PC-3 (cell line): ENCODE measurements at regions not wholly inside any gene's neighbourhood (a gene's known extent, or its start where the extent isn't known, plus 50 kb on each side); places are given as distances from the start of the nearest gene placed in this dataset.

Experiments
- ATAC-seq: fragments of 200-7000 bp; cut with Tn5 transposase; 2 replicates; pipeline ENCODE4 v1.9.1; 2020; ENCODE audit warnings: mild to moderate bottlenecking, moderate library complexity
- BruUV-seq: library from RNA; stranded (reverse); fragments of 400-500 nt; replicated peaks from 2 replicates; lab custom pipeline; 2021; lab: Mats Ljungman, UMichigan
- CTCF ChIA-PET: fragments of 300-600 bp; sonication (Branson Sonifier 250); formaldehyde crosslinking; loops from one replicate; lab custom pipeline; 2022; ENCODE audit warnings: antibody characterized with exemption; lab: Charles Lee
- POLR2A ChIA-PET: fragments of 300-600 bp; sonication (Branson Sonifier 250); formaldehyde crosslinking; loops from one replicate; lab custom pipeline; 2022; ENCODE audit warnings: antibody characterized with exemption; ENCODE audit not compliant: unreplicated experiment; lab: Charles Lee
- DNase-seq: peaks from one replicate; pipeline ENCODE4 v3.0.0-alpha.2; 2015
- H2AFZ ChIP-seq: fragments of 300-600 bp; sonication (generic); 2 replicates; pipeline ENCODE4 v1.6.0; 2016; ENCODE audit warnings: antibody characterized with exemption, low read length
- H3F3A ChIP-seq: fragments of 300-600 bp; sonication (generic); one replicate; pipeline ENCODE4 v1.6.0; 2017; ENCODE audit warnings: antibody characterized with exemption, low read length, control low read depth, mild to moderate bottlenecking; ENCODE audit not compliant: unreplicated experiment
- H3K27ac ChIP-seq: fragments of 300-600 bp; sonication (generic); 2 replicates; pipeline ENCODE4 v1.5.1; 2016; ENCODE audit warnings: mild to moderate bottlenecking, low read length
- H3K27me3 ChIP-seq: fragments of 300-600 bp; sonication (generic); 2 replicates; pipeline ENCODE4 v1.6.1; 2016; ENCODE audit warnings: low read length, mixed read lengths
- H3K36me3 ChIP-seq: fragments of 300-600 bp; sonication (generic); 2 replicates; pipeline ENCODE4 v1.6.1; 2016; ENCODE audit warnings: low read depth, mixed run types, low read length, mixed read lengths
- H3K4me1 ChIP-seq: fragments of 300-600 bp; sonication (generic); 2 replicates; pipeline ENCODE4 v1.5.1; 2016; ENCODE audit warnings: low read length; ENCODE audit not compliant: insufficient read depth
- H3K4me2 ChIP-seq: fragments of 300-600 bp; sonication (generic); 2 replicates; pipeline ENCODE4 v1.6.0; 2016; ENCODE audit warnings: low read length
- H3K4me3 ChIP-seq: fragments of 300-600 bp; sonication (generic); 2 replicates; pipeline ENCODE4 v1.5.1; 2016; ENCODE audit warnings: mild to moderate bottlenecking, low read length, mixed read lengths
- H3K79me2 ChIP-seq: fragments of 300-600 bp; sonication (generic); 2 replicates; pipeline ENCODE4 v1.6.1; 2017; ENCODE audit warnings: low read length, mixed read lengths
- H3K9ac ChIP-seq: fragments of 300-600 bp; sonication (generic); 2 replicates; pipeline ENCODE4 v1.6.0; 2016; ENCODE audit warnings: mild to moderate bottlenecking, low read length
- H3K9me2 ChIP-seq: fragments of 300-600 bp; sonication (generic); replicated peaks from 2 replicates; pipeline ENCODE4 v1.6.1; 2016; ENCODE audit warnings: mixed run types, low read length, mixed read lengths
- H3K9me3 ChIP-seq: fragments of 300-600 bp; sonication (generic); 2 replicates; pipeline ENCODE4 v1.6.1; 2016; ENCODE audit warnings: low read length, mixed read lengths
- H4K20me1 ChIP-seq: fragments of 300-600 bp; sonication (generic); 2 replicates; pipeline ENCODE4 v1.6.1; 2016; ENCODE audit warnings: low read length, mixed read lengths
- CTCF ChIP-seq: fragments of 300-600 bp; sonication (generic); conservative IDR thresholded peaks from 2 replicates; pipeline ENCODE4 v1.5.1; 2017; ENCODE audit warnings: antibody characterized with exemption, low read depth, mild to moderate bottlenecking, low read length
- EZH2 ChIP-seq: fragments of 300-600 bp; sonication (generic); IDR thresholded peaks from one replicate; pipeline ENCODE4 v1.6.1; 2017; ENCODE audit warnings: antibody characterized with exemption, mild to moderate bottlenecking, low read length; ENCODE audit not compliant: unreplicated experiment
- EZH2phosphoT487 ChIP-seq: fragments of 300-600 bp; sonication (generic); IDR thresholded peaks from 2 replicates; pipeline ENCODE4 v1.6.1; 2018; ENCODE audit warnings: mild to moderate bottlenecking, antibody characterized with exemption, low read length, borderline replicate concordance
- intact Hi-C: fragments of 100-400 bp; cut with micrococcal nuclease; formaldehyde crosslinking; loops from 2 replicates; pipeline ENCODE4 v1.9.0; 2023

DNA sequence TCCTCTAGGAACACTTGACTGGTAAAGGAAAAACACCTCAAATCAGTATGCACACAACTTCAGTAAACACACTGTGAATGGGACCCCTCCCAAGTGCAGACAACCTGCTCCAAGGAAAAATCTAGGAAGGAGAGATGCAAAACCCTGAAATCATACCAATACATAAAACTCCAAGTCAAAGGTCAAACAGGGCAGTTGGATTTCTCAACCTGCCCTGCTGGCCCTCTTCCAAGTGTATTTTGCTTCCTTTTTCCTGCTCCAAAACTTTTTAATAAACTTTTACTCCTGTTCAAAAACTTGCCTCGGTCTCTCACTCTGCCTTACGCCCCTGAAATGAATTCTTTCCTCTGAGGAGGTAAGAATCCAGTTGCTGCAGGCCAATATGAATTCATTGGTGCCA lies 665.1 kb downstream of the SORCS1 start:
- CTCF ChIA-PET: no interaction called here
- Histone ChIP-seq H3K27ac (peak overlapping the region; percentile 100), H3K9me2 (no peaks in the 10 kb centered on the region), H3K9ac (peak overlapping the region; percentile 90), H3F3A (no peaks in the 10 kb centered on the region), H3K4me3 (no peak overlapping the region), H3K4me2 (peak overlapping the region; percentile 51), H3K79me2 (no peaks in the 10 kb centered on the region), H3K27me3 (no peaks in the 10 kb centered on the region), H3K36me3 (no peaks in the 10 kb centered on the region), H4K20me1 (no peaks in the 10 kb centered on the region), H3K4me1 (peaks cover 48% of the 10 kb centered on the region), H2AFZ (no peak overlapping the region), H3K9me3 (no peaks in the 10 kb centered on the region)
- TF ChIP-seq EZH2: no peak
- TF ChIP-seq EZH2phosphoT487: no peak
- TF ChIP-seq CTCF: no peak
- intact Hi-C loops: no loop called here
- DNase-seq: no peak
- no peak for ATAC-seq
- POLR2A ChIA-PET: no interaction called here
- no TSS peak for BruUV-seq

GRCh38 chr10:106498675-106499074 lies 665.8 kb downstream of the SORCS1 start:
- peak overlapping the region; percentile 90 for H3K9ac ChIP-seq
- H3F3A ChIP-seq: no peaks in the 10 kb centered on the region
- intact Hi-C loops: no loop called here
- no peaks in the 10 kb centered on the region for H3K36me3 ChIP-seq
- no peaks in the 10 kb centered on the region for H3K9me2 ChIP-seq
- DNase-seq: no peak
- ChIA-PET CTCF (no interaction called here), POLR2A (no interaction called here)
- H3K9me3 ChIP-seq: no peaks in the 10 kb centered on the region
- no peak for TF ChIP-seq CTCF
- TF ChIP-seq EZH2phosphoT487: no peak
- no peak for TF ChIP-seq EZH2
- no peak overlapping the region for H3K4me3 ChIP-seq
- H3K79me2 ChIP-seq: no peaks in the 10 kb centered on the region
- H3K27ac ChIP-seq: peak overlapping the region; percentile 100
- peak overlapping the region; percentile 51; the same call in 1 of the 2 replicates for H3K4me2 ChIP-seq
- H4K20me1 ChIP-seq: no peaks in the 10 kb centered on the region
- no TSS peak for BruUV-seq
- peaks cover 48% of the 10 kb centered on the region for H3K4me1 ChIP-seq
- ATAC-seq: no peak
- 0 out of 2 replicates have a peak overlapping the region, but pooled peaks have one; percentile 7 for H2AFZ ChIP-seq
- H3K27me3 ChIP-seq: no peaks in the 10 kb centered on the region

DNA sequence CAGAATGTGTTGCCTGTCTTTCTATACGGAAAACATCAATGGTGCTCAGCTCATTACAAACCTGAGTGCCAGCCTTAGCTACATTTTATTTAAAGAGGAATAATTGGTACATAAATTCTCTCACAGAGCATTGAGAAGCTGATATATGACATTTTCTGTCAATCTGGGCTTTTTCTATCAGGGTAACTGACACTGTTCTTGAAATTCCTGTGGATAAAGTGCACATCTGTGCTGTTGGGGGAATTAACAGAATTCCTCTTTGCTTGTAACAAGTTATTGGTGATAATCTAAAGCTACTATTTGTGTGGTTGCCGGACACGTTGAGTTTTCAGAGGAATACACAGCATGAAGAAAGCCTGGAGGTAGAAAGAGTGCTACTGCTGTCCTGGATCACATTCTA lies 668.6 kb downstream of the SORCS1 start:
- Histone ChIP-seq H3K9ac (no peak overlapping the region), H3F3A (no peaks in the 10 kb centered on the region), H3K4me2 (no peak overlapping the region), H3K4me3 (no peak overlapping the region), H3K27me3 (no peaks in the 10 kb centered on the region), H3K79me2 (no peaks in the 10 kb centered on the region), H3K4me1 (peaks cover 29% of the 10 kb centered on the region), H4K20me1 (no peaks in the 10 kb centered on the region), H2AFZ (no peak overlapping the region), H3K9me2 (no peaks in the 10 kb centered on the region), H3K27ac (no peak overlapping the region), H3K9me3 (0 out of 2 replicates have a peak, but pooled peaks cover 5% of the 10 kb centered on the region), H3K36me3 (no peaks in the 10 kb centered on the region)
- no peak for ATAC-seq
- intact Hi-C loops: no loop called here
- POLR2A ChIA-PET: no interaction called here
- CTCF ChIA-PET: no interaction called here
- BruUV-seq: no TSS peak
- no peak for TF ChIP-seq EZH2phosphoT487
- no peak for TF ChIP-seq CTCF
- no peak for TF ChIP-seq EZH2
- no peak for DNase-seq
